Hindlimb muscle (tissue), 1 donor: ENCODE measurements at regions not wholly inside any gene's neighbourhood (a gene's known extent, or its start where the extent isn't known, plus 50 kb on each side); places are given as distances from the start of the nearest gene placed in this dataset.
"Not testable (repeated sequence)": the region's sequence is repeated elsewhere in the genome, so short reads cannot be mapped to it uniquely, and the experiment has no call there.

Source experiments
- DNase-seq: peaks from one replicate; pipeline ENCODE4 v3.0.0-alpha.2; 2013

DNA sequence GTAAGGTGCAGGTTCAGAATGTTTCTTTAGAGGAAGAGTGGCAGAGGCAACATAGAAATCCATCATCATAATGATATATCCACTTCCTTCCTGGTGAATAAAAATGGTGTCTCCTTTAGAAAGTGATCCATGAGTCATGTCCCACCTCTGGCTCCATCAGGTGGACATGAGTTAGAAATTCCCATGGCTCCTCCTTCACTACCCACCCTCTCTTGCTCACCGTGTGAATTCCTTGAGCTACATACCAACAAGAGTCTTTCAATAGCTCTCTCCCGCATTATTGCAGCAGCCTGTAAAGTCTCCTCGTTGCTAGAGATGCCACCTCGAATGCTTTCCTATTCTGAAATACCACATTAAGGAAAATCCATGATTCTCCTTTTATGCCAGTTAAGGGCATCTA lies 317.6 kb downstream of the LNPK start:
- no peak for DNase-seq

DNA sequence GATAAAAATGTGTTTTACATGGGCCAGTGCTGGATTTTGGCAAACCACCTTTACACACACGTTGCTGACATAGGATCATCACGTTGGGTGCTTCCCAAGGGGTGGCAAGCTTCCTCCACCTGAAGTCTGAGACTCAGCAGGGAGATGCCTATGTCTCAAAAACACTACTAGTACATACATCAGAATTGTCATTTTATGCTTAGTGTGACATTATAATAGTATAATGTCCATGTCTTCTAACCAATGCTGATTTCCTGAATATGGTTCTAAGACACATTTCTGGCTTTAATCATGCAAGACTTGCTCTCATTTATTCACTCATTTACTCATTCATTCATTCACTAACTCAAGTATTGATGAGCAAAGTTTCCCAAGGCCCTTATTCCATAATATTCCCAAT lies 322.3 kb downstream of the LNPK start:
- DNase-seq = no peak

DNA sequence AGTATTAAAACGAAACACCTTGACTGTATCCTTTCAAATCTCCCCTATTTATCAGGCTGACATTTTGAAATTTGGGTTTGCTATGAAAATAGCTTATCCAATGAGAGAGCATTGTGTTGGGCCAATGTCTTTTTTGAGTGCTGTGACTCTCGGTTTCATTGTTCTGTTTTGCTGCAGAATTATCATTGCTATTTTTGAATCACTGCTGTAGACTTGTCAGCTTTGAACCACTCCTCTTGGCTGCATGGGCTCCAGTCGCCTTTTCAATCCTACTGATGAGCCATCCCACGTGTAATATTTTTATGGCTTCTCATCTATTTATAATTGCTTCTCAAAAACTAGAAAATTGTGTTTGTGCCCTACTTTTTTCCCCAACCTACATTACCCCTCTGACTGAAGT lies 322.8 kb downstream of the LNPK start:
- DNase-seq = no peak

GRCh38 chr2:175677880-175678279 lies 324.2 kb downstream of the LNPK start:
- DNase-seq = no peak

GRCh38 chr2:175676813-175677212 lies 325.3 kb downstream of the LNPK start:
- no peak for DNase-seq

DNA sequence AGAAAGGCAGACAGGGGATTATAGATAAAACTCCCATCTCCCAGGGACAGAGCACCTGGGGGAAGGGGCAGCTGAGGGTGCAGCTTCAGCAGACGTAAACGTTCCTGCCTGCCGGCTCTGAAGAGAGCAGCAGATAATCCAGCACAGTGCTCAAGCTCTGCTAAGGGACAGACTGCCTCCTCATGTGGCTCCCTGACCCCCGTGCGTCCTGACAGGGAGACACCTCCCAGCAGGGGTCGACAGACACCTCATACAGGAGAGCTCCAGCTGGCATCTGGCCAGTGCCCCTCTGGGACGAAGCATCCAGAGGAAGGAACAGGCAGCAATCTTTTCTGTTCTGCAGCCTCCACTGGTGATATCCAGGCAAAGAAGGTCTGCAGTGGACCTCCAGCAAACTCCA lies 333.3 kb downstream of the LNPK start:
- DNase-seq = not testable (repeated sequence)

- no peak for DNase-seq
These were observed 339.7 kb downstream of the LNPK start for GRCh38 chr2:175662335-175662734.

GRCh38 chr2:175648577-175649063 lies 353.4 kb downstream of the LNPK start:
- no peak for DNase-seq

DNA sequence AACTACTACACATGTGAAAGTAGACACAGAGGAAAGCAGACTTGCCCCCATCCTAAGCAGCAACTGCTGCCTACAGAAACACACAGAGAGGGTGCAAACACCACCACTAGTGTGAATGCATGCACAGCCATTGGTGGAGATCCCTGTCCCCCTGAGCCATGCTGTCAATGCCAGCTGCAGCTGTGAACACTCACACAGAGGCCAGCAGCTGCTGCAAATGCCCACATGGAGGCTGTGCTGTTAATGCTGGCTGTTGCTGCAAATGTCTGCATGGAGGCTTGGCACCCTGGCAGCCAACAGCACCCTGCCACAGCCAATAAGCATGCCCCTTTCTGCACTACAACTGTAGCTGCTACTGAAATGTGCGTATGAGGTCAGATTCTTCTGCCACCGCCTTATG lies 355.0 kb downstream of the LNPK start:
- DNase-seq = no peak

DNA sequence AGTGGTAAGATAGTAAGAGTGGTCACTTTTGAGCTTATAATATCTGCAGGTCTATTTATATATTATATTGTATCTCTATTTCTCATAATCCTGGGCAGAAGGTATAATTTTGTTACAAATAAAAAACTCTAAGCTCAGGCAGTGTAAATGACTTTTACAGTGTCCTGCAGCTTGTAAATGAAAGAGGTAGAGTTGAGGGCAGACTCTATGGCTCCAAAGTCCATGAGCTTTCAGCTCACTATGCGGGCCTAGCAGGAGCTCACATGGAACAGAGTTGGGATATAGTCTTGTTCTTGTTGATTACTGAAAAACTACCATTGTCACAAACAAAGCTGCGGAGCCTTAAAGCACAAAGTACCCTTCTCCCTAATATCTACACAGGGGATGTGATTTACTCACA lies 361.4 kb downstream of the LNPK start:
- DNase-seq = no peak

DNA sequence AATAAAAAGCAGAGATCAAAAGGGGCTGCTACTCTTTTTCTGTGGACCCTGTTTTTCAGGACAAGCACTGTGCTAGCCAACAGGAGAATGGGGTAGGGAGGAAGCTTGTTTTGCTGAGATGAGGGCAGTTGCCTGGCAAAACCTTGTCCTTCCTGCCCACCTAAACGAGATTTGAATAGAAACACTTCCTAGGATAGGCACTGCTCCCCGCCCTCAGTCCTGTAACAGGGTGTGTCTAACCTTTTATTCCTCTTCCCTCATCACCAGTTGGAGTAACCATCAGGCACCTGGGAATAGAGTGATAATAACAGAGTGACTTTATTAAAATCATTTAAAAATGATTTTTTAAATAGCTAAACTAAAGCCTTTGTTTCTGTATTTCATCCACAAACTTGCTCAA lies 368.8 kb downstream of the LNPK start:
- DNase-seq = no peak

- DNase-seq = no peak
These were observed 370.8 kb downstream of the LNPK start for GRCh38 chr2:175631245-175631623.

DNA sequence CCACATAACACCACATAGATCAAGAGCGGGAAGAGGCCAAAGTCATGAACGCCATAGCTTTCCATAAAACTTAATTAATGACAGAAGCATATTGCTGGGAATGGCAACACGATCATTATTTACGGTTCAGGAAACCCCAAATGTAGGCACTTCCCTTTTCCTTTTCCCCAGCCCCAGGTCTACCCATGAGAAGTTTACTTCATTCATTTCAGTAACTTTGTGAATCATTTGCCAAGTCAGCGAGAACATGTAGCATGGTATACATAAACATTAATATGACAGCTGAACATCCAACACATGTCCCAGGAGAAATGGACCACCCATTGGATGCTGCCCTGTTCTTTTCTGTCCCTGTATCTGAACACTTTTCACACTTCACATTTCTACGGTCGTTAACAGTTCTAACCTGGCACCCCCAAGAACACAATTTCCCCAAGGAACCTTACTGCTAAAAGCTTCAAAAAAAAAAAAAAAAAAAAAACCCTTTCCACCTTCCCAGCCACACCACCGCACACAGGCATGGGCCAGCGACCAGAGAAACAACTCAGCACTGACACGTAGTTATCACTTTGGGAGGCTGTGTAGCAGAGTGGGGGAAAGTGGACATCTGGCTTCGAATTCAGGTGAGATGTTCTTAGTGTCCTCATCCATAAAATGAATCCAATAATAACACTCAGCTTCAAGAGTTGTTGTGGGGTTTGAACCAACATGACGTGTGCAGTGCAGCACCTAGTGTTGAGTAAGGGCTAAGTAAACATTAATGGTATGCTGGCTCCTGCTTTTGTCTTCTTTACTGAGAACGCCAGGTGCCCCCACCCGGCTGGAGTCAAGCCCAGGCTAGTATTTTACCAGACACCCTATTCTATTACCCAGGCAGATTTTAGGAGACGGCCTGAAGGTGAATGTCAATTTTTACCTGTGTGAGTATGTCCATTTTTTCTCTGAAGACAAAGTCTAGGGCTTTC lies 371.5 kb downstream of the LNPK start:
- DNase-seq = no peak

DNA sequence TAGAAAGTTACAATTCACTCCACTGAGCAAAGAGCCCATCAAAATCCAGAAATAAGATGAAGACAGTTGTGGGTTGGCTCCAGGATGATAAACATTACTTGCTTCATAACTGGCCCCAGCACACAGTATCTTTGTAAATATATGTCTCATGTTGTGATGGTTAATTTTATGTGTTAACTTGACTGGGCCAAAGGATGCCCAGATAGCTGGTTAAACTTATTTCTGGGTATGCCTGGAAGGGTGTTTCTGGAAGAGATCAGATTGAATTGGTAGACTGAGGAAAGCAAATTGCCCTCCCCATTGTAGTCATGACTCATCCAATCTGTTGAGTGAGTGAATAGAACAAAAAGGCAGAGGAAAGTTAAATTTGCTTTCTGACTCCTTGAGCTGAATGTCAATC lies 373.8 kb downstream of the LNPK start:
- DNase-seq = no peak

DNA sequence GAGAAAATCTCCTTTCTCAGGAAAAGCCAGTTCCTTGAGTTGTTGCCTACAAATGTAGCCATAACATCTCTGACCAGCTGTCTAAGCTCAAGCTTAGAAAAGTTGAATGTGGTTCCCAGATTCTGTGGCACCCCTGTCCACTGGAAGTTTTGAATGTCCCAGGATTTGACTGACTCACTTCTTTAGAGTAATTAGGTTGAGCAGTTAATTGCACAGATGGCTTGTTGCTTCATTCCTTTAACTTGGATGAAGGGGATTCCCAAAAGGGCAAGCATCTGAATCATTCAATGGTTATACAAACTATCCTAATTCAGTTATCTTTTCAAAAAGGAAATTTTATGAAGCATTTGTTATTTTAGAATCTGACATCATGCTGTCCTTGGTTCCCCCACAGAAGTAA lies 374.7 kb downstream of the LNPK start:
- DNase-seq = no peak

DNA sequence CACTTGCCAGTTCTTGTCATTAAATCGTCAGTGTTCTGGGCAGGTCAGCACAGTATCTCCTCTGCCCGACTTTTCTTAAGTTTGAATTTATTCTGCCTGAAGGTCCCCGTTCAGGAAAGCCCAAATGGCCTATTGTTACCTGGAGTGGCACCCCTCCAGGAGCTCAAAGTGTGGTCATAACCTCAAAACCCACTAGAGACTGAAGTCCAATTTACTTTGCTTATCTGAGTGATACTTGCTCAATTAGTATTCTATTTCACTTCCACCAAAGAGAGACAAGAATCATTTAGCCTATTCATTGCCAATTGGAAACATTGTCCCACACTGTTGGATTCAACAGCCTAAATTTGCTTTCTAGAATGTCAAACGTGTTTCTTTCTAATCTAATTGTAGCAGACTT lies 375.3 kb downstream of the LNPK start:
- no peak for DNase-seq

- DNase-seq = no peak
These were observed 377.3 kb downstream of the LNPK start for GRCh38 chr2:175624785-175625184.

- DNase-seq = no peak
These were observed 377.8 kb downstream of the LNPK start for GRCh38 chr2:175624211-175624761.

- DNase-seq = no peak
These were observed 380.2 kb downstream of the LNPK start for GRCh38 chr2:175621821-175622220.

GRCh38 chr2:175620106-175620505 lies 382.0 kb downstream of the LNPK start:
- peak; percentile 18 for DNase-seq

- DNase-seq = no peak
These were observed 382.7 kb downstream of the LNPK start for GRCh38 chr2:175619179-175620045.

GRCh38 chr2:175612280-175612679 lies 389.8 kb downstream of the LNPK start:
- no peak for DNase-seq
